HG03139 (cell line): ENCODE measurements at regions not wholly inside any gene's neighbourhood (a gene's known extent, or its start where the extent isn't known, plus 50 kb on each side); places are given as distances from the start of the nearest gene placed in this dataset.
"Not testable (repeated sequence)": the region's sequence is repeated elsewhere in the genome, so short reads cannot be mapped to it uniquely, and the experiment has no call there.

Experiments used
- ATAC-seq: cut with Tn5 transposase; IDR thresholded peaks from one replicate; pipeline ENCODE4 v1.9.1; 2021; ENCODE audit not compliant: unreplicated experiment

GRCh38 chr10:120109725-120110124 lies 217.2 kb downstream of the SEC23IP start:
- ATAC-seq = not testable (repeated sequence)

GRCh38 chr10:120110196-120110595 lies 217.7 kb downstream of the SEC23IP start:
- ATAC-seq = no peak

GRCh38 chr10:120111628-120112027 lies 219.1 kb downstream of the SEC23IP start:
- ATAC-seq = no peak

GRCh38 chr10:120112809-120113208 lies 220.3 kb downstream of the SEC23IP start:
- no peak for ATAC-seq

- no peak for ATAC-seq
These were observed 223.4 kb downstream of the SEC23IP start for GRCh38 chr10:120115959-120116358.

GRCh38 chr10:120121768-120122167 lies 229.2 kb downstream of the SEC23IP start:
- ATAC-seq = no peak

- ATAC-seq = no peak
These were observed 238.7 kb downstream of the SEC23IP start for GRCh38 chr10:120131183-120131582.

- no peak for ATAC-seq
These were observed 240.3 kb downstream of the SEC23IP start for GRCh38 chr10:120132811-120133210.

GRCh38 chr10:120138689-120139088 lies 246.2 kb downstream of the SEC23IP start:
- ATAC-seq = no peak

GRCh38 chr10:120145107-120145506 lies 252.6 kb downstream of the SEC23IP start:
- no peak for ATAC-seq

- no peak for ATAC-seq
These were observed 264.2 kb downstream of the SEC23IP start for GRCh38 chr10:120156614-120157274.

- ATAC-seq = no peak
These were observed 268.6 kb downstream of the SEC23IP start for GRCh38 chr10:120161111-120161510.

- no peak for ATAC-seq
These were observed 269.9 kb downstream of the SEC23IP start for GRCh38 chr10:120162471-120162870.

- no peak for ATAC-seq
These were observed 279.8 kb downstream of the SEC23IP start for GRCh38 chr10:120172356-120172755.

- ATAC-seq = no peak
These were observed 282.0 kb downstream of the SEC23IP start for GRCh38 chr10:120174491-120174890.

GRCh38 chr10:120177330-120177729 lies 279.7 kb upstream of the PLPP4 start:
- no peak for ATAC-seq

GRCh38 chr10:120180160-120180559 lies 276.9 kb upstream of the PLPP4 start:
- no peak for ATAC-seq

- ATAC-seq = no peak
These were observed 275.9 kb upstream of the PLPP4 start for GRCh38 chr10:120181154-120181553.

GRCh38 chr10:120182431-120182830 lies 274.6 kb upstream of the PLPP4 start:
- ATAC-seq = no peak

GRCh38 chr10:120183546-120183945 lies 273.5 kb upstream of the PLPP4 start:
- no peak for ATAC-seq

GRCh38 chr10:120184547-120185337 lies 272.3 kb upstream of the PLPP4 start:
- no peak for ATAC-seq

- no peak for ATAC-seq
These were observed 270.5 kb upstream of the PLPP4 start for GRCh38 chr10:120186506-120186905.
